Type B pancreatic cell (in vitro differentiated cells): ENCODE measurements at regions not wholly inside any gene's neighbourhood (a gene's known extent, or its start where the extent isn't known, plus 50 kb on each side); places are given as distances from the start of the nearest gene placed in this dataset.
"Not testable (repeated sequence)": the region's sequence is repeated elsewhere in the genome, so short reads cannot be mapped to it uniquely, and the experiment has no call there.

ENCODE experiments used
- DNase-seq: peaks from one replicate; pipeline ENCODE4 v3.0.0; 2021; ENCODE audit warnings: mixed read lengths; ENCODE audit not compliant: unreplicated experiment; ENCODE audit errors: extremely low spot score
- H3K27ac Mint-ChIP-seq: 2 replicates; pipeline ENCODE4 v1.8.0; 2021; ENCODE audit warnings: mild to moderate bottlenecking, mixed read lengths
- H3K27me3 Mint-ChIP-seq: 2 replicates; pipeline ENCODE4 v1.8.0; 2021; ENCODE audit warnings: mixed read lengths
- H3K36me3 Mint-ChIP-seq: 2 replicates; pipeline ENCODE4 v1.8.0; 2021; ENCODE audit warnings: mixed read lengths
- H3K4me1 Mint-ChIP-seq: one replicate; pipeline ENCODE4 v1.8.0; 2021; ENCODE audit warnings: mixed read lengths; ENCODE audit not compliant: unreplicated experiment
- H3K4me3 Mint-ChIP-seq: 2 replicates; pipeline ENCODE4 v1.8.0; 2021; ENCODE audit warnings: mild to moderate bottlenecking, mixed read lengths
- H3K9me3 Mint-ChIP-seq: 2 replicates; pipeline ENCODE4 v1.8.0; 2021; ENCODE audit warnings: mixed read lengths
- CTCF ChIP-seq: fragments of 200-600 bp; sonication (generic); conservative IDR thresholded peaks from 2 replicates; pipeline ENCODE4 v1.5.0; 2021; ENCODE audit warnings: antibody characterized with exemption, mild to moderate bottlenecking

DNA sequence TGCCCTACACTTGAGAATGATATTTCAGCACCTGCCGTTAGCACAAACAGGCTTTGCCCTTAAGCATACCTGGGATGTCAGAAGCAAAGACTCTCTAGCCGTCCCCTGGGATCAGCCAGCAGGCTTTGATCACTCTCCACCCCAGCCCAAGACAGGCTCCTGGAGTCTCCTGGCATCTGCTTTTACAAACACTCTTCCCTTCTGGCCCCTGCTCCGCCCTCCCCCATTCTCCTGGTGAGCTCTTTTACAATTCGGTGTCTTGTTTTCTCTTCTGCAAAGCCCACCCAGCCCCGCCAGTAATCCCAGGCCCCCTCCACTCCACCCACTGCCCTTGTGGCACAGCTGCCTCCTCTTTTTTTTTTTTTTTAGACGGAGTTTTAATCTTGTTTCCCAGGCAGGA lies 50.4 kb downstream of the KATNIP start:
- H3K4me1 Mint-ChIP-seq = peaks cover 34% of the 10 kb centered on the region
- no peak for TF ChIP-seq CTCF
- no peak for DNase-seq
- H3K27ac Mint-ChIP-seq = no peak overlapping the region
- no peaks in the 10 kb centered on the region for H3K9me3 Mint-ChIP-seq
- H3K36me3 Mint-ChIP-seq = peaks cover 1% of the 10 kb centered on the region
- no peaks in the 10 kb centered on the region for H3K27me3 Mint-ChIP-seq
- H3K4me3 Mint-ChIP-seq = no peak overlapping the region

- no peak for DNase-seq
- H3K27ac Mint-ChIP-seq = no peak overlapping the region
- no peaks in the 10 kb centered on the region for H3K27me3 Mint-ChIP-seq
- TF ChIP-seq CTCF = no peak
- peaks cover 27% of the 10 kb centered on the region for H3K4me1 Mint-ChIP-seq
- H3K9me3 Mint-ChIP-seq = no peaks in the 10 kb centered on the region
- H3K36me3 Mint-ChIP-seq = peaks cover 3% of the 10 kb centered on the region
- no peak overlapping the region for H3K4me3 Mint-ChIP-seq
Measured at GRCh38 chr16:27602103-27602502, 52.2 kb downstream of the KATNIP start.

DNA sequence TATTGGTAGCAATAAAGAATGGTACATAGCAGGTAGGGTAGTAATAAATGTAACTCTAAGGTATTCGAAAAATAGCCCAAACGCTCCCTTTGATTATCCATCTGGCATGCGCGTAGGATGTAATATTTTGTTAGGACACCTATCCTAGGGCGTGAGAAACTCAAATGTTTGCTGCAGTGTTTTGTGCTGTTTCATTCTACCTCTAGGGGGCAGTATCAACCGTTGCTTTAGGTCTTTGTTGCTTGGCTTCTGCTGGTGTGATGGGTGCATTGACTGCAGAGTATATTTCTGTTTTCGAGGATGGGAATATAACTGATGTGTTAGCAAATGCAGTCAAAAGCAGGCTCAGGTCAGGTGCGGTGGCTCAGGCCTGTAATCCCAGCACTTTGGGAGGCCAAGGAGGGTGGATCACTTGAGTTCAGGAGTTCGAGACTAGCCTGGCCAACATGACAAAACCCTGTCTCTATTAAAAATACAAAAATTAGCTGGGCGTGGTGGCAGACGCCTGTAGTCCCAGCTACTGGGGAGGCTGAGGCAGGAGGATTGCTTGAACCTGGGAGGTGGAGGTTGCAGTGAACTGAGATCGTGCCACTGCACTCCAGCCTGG lies 55.7 kb downstream of the KATNIP start:
- not testable (repeated sequence) for H3K36me3 Mint-ChIP-seq, H3K4me1 Mint-ChIP-seq, DNase-seq, H3K4me3 Mint-ChIP-seq, H3K9me3 Mint-ChIP-seq, H3K27me3 Mint-ChIP-seq
- TF ChIP-seq CTCF = peak; percentile 86
- peak overlapping the region; percentile 50 for H3K27ac Mint-ChIP-seq

DNA sequence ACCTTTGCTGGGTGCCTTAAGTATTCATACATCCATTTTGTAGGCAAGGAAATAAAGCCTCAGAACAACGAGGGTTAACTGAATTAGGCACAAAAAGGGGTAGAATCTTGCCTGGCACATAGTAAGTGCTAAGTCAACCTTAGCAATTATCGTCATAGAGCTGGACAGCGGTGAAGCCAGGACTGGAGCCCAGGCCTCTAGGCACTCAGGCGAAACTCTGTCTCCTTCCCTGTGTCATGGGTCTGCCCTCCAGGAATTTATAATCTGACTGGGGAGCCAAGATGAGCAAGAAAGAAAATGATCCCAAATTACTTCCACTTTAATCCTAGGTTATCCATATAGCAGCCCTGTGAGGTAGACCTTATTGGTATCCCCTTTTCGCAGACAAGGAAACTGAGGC lies 61.4 kb downstream of the KATNIP start:
- no peak for DNase-seq
- Mint-ChIP-seq H3K4me3 (no peak overlapping the region), H3K27ac (no peak overlapping the region), H3K36me3 (peaks cover 13% of the 10 kb centered on the region), H3K27me3 (no peaks in the 10 kb centered on the region), H3K4me1 (peaks cover 12% of the 10 kb centered on the region), H3K9me3 (peaks cover 4% of the 10 kb centered on the region)
- no peak for TF ChIP-seq CTCF

DNA sequence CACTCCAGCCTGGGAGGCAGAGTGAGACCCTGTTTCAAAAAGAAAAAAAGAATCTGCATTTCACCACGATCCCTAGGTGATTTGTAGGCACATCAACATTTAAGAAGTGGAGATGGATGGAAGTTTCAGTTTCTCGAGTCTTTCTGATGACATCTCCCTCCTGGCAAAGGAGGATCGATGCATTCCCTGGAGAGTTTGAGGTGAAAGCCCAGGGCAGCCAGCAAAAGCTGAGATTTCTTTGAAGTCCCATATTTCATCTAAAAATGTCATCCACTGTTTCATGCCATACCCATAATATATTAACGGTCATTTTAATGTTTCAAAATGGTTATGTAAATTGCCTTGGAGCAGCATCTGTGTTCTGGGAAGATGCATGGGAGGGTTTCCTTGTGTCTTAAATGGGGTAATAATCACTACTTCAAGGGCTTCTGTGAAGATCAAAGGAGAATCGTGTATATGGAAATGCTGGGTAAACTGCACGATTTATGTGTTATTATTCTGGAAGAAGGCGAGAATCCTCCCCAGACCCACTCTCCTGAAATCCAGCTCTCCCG lies 63.4 kb downstream of the KATNIP start:
- peaks cover 4% of the 10 kb centered on the region for H3K9me3 Mint-ChIP-seq
- H3K27me3 Mint-ChIP-seq = no peaks in the 10 kb centered on the region
- peaks cover 13% of the 10 kb centered on the region for H3K36me3 Mint-ChIP-seq
- no peak overlapping the region for H3K4me3 Mint-ChIP-seq
- peaks cover 24% of the 10 kb centered on the region for H3K4me1 Mint-ChIP-seq
- no peak for TF ChIP-seq CTCF
- H3K27ac Mint-ChIP-seq = peak overlapping the region; percentile 80
- DNase-seq = no peak
